ENCODE measurements at regions not wholly inside any gene's neighbourhood (a gene's known extent, or its start where the extent isn't known, plus 50 kb on each side); places are given as distances from the start of the nearest gene placed in this dataset.
A peak's percentile ranks its signal among the peaks of the same experiment; 100 is the strongest.

DNA sequence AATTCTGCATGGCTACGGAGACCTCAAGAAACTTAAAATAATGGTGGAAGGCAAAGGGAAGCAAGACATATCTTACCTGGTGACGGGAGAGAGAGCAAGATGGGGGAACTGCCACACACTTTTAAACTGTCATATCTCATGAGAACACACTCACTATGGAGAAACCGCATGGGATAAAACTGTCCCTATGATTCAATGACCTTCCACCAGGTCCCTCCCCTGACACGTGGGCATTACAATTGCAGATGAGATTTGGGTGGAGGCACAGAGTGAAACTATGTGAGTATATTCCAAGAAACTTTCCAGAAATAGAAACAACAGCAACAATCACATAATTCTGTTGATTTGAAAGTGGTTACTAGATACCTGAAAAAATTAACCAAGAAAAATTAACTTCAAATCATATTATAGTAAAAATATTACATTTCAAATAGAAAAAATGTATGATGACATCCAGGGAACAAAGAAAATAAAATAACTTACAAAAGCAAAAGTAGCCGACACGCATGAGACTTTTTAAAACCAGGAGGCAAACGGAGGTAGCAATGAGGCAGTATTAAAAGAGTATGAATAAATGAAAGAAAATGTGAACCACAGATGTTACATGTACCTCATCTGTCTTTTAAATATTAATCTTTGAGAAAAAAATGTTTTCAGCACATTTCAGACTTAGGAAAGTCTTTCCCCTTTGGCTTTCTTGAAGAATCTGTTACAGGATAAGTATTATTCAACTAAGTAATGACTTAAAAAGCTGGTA is 879.5 kb downstream of the TECRL start:
- Histone ChIP-seq H3K27me3 (replicated peaks in 1 of 2; ENCODE audit: control insufficient read depth in 2 of 2, insufficient read depth in 2 of 2, low read length in 1 of 2) (no peaks in the 10 kb centered on the region), H3K36me3 (ENCODE audit: control insufficient read depth in 2 of 2, insufficient read depth in 2 of 2, low read length in 1 of 2) (no peaks in the 10 kb centered on the region), H3K27ac (ENCODE audit: control insufficient read depth, insufficient read depth) (no peak overlapping the region), H3K4me3 (no peak overlapping the region), H3K9me3 (replicated peaks; ENCODE audit: control insufficient read depth, insufficient read depth, low read length) (no peaks in the 10 kb centered on the region), H3K79me2 (ENCODE audit: control insufficient read depth, insufficient read depth, low read length) (no peaks in the 10 kb centered on the region), H3K4me1 (ENCODE audit: control insufficient read depth, insufficient read depth, low read length) (no peaks in the 10 kb centered on the region), H3K9ac (ENCODE audit: control insufficient read depth, insufficient read depth, low read length) (no peak overlapping the region), H2AFZ (ENCODE audit: control insufficient read depth, low read depth, low read length) (no peak overlapping the region), H4K20me1 (ENCODE audit: control insufficient read depth, insufficient read depth) (no peaks in the 10 kb centered on the region), H3K4me2 (ENCODE audit: control insufficient read depth, insufficient read depth) (no peak overlapping the region)
- SMC1A ChIA-PET (ENCODE audit: uncharacterized antibody, unreplicated experiment), result interaction anchor here (0.6 to 2.9 kb wide), 2 partner anchors 33 to 1324 kb away, joined by 3 to 19 read pairs; no protein-coding TSS in a partner anchor
- intact Hi-C loops (cut with micrococcal nuclease; ENCODE audit: unreplicated experiment) (loop anchor here (2.0 to 5.0 kb wide), 2 partner anchors 188 to 1009 kb away; no protein-coding TSS in a partner anchor), in situ Hi-C loops (cut with MboI) (no loop called here)
- ATAC-seq, result no peak
- POLR2A ChIA-PET, result interaction anchor here (0.7 to 1.1 kb wide), 2 partner anchors 12 to 322 kb away, joined by 5 to 6 read pairs; no protein-coding TSS in a partner anchor
- WGBS (ENCODE audit: insufficient coverage, insufficient replicate concordance, low lambda C conversion rate, missing lambda C conversion rate), result 53% methylated on average over 7 of the region's 7 CpGs
- no peak for DNase-seq (ENCODE audit: low read depth, low spot score)
- FAIRE-seq, result no peak
- TF ChIP-seq SIX5 (IDR thresholded peaks at IDR 0.05; ENCODE audit: low read depth, low read length, severe bottlenecking), result no peak
- TF ChIP-seq IKZF2 (IDR thresholded peaks at IDR 0.05), result no peak
- TF ChIP-seq POU2F2 (IDR thresholded peaks at IDR 0.05; ENCODE audit: borderline replicate concordance, low read depth, low read length), result no peak
- CTCF ChIA-PET, result interaction anchor here (1.0 to 2.7 kb wide), 2 partner anchors 33 to 187 kb away, joined by 3 to 12 read pairs; no protein-coding TSS in a partner anchor
- RAD21 ChIA-PET (ENCODE audit: unreplicated experiment), result interaction anchor here (0.7 to 2.5 kb wide), 3 partner anchors 32 to 153 kb away, joined by 3 to 13 read pairs (median 4); no protein-coding TSS in a partner anchor
- no TSS peak for BruUV-seq (replicated peaks)

DNA sequence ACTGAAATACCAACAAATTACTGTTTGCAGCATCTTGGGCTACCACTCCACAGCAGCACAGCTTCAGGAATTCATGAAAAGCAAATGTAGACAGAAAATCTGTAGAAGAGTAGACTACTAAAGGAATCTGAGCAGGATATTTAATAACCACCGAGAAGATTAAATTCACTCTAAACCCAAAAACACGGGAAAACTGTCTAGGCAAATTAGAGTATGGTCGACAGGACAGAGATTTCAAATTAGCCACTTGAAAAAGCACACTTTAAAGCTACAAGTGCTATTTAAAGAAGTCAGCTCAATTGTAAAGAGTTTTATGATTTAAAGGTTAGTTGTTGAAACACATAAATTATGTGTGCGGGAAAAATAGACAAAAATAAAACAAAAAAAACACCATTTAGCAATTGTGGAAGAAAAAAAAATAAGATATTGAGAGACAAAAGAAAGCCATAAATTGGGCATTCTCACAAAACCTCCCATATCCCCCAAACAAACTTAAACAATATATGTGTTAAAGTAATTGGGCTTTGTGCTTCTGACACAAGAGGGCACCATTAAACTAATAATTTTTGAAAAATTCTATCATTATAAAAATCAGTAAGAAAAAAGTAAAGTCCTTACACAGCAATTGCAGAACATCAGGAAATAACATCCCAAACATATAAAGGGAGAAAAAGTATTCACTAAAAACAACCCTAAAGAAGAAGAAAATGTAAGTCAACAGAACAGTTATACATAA is 880.8 kb downstream of the TECRL start:
- Histone ChIP-seq H3K4me3 (no peak overlapping the region), H3K27me3 (replicated peaks in 1 of 2; ENCODE audit: control insufficient read depth in 2 of 2, insufficient read depth in 2 of 2, low read length in 1 of 2) (no peaks in the 10 kb centered on the region), H3K9ac (ENCODE audit: control insufficient read depth, insufficient read depth, low read length) (no peak overlapping the region), H3K9me3 (replicated peaks; ENCODE audit: control insufficient read depth, insufficient read depth, low read length) (no peaks in the 10 kb centered on the region), H2AFZ (ENCODE audit: control insufficient read depth, low read depth, low read length) (no peak overlapping the region), H3K79me2 (ENCODE audit: control insufficient read depth, insufficient read depth, low read length) (no peaks in the 10 kb centered on the region), H4K20me1 (ENCODE audit: control insufficient read depth, insufficient read depth) (no peaks in the 10 kb centered on the region), H3K4me1 (ENCODE audit: control insufficient read depth, insufficient read depth, low read length) (no peaks in the 10 kb centered on the region), H3K27ac (ENCODE audit: control insufficient read depth, insufficient read depth) (no peak overlapping the region), H3K36me3 (ENCODE audit: control insufficient read depth in 2 of 2, insufficient read depth in 2 of 2, low read length in 1 of 2) (no peaks in the 10 kb centered on the region), H3K4me2 (ENCODE audit: control insufficient read depth, insufficient read depth) (no peak overlapping the region)
- WGBS (ENCODE audit: insufficient coverage, insufficient replicate concordance, low lambda C conversion rate, missing lambda C conversion rate), result 17% methylated on average over 4 of the region's 4 CpGs
- ChIA-PET RAD21 (ENCODE audit: unreplicated experiment) (interaction anchor here (0.7 to 3.6 kb wide), 7 partner anchors 11 to 637 kb away, joined by 3 to 26 read pairs (median 3); no protein-coding TSS in a partner anchor), POLR2A (no interaction called here), SMC1A (ENCODE audit: uncharacterized antibody, unreplicated experiment) (interaction anchor here (0.9 to 2.7 kb wide), 6 partner anchors 28 to 187 kb away, joined by 3 to 27 read pairs (median 3); no protein-coding TSS in a partner anchor), CTCF (interaction anchor here (0.7 to 2.0 kb wide), 7 partner anchors 20 to 232 kb away, joined by 3 to 16 read pairs (median 4); no protein-coding TSS in a partner anchor)
- no peak for DNase-seq (ENCODE audit: low read depth, low spot score)
- 0 out of 3 replicates have a peak, but pooled peaks have one; percentile 31 for ATAC-seq
- no TSS peak for BruUV-seq (replicated peaks)
- intact Hi-C loops (cut with micrococcal nuclease; ENCODE audit: unreplicated experiment) (loop anchor here (2.0 to 5.0 kb wide), 2 partner anchors 189 to 1010 kb away; no protein-coding TSS in a partner anchor), in situ Hi-C loops (cut with MboI) (no loop called here)
- no peak for FAIRE-seq
- TF ChIP-seq KDM1A (IDR thresholded peaks at IDR 0.05; ENCODE audit: borderline replicate concordance) (no peak), ZZZ3 (IDR thresholded peaks at IDR 0.05; ENCODE audit: control insufficient read depth, insufficient read length, low read depth) (no peak), TBL1XR1 (IDR thresholded peaks at IDR 0.05; ENCODE audit: low read depth, low read length) (no peak), IRF5 (IDR thresholded peaks at IDR 0.05; ENCODE audit: borderline replicate concordance) (no peak), SMAD5 (IDR thresholded peaks at IDR 0.05; ENCODE audit: low read depth) (no peak), PAX8 (IDR thresholded peaks at IDR 0.05) (no peak)

Measured in GM12878 (cell line).